ENCODE measurements at regions not wholly inside any gene's neighbourhood (a gene's known extent, or its start where the extent isn't known, plus 50 kb on each side); places are given as distances from the start of the nearest gene placed in this dataset.

DNA sequence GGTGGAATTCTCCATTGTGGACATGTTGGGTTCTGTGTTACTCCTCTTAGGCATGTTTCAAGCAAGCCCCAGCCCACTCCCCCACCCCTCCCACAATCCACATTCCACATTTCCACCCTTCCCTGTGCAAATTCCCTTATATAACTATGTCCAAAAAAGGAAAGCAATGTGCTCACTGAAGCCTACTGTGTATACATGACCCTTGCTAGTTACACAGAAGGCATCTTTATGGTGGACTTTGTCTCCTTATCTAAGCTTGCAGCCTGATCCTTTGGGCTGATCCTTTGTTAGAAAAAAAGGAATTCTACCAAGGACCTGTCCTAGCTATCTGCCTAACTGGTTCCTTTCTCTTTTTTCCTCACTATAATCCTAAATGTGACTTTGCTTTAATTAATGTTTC, 796.8 kb downstream of the NLGN4X start:
- TF ChIP-seq, protein P1, sequence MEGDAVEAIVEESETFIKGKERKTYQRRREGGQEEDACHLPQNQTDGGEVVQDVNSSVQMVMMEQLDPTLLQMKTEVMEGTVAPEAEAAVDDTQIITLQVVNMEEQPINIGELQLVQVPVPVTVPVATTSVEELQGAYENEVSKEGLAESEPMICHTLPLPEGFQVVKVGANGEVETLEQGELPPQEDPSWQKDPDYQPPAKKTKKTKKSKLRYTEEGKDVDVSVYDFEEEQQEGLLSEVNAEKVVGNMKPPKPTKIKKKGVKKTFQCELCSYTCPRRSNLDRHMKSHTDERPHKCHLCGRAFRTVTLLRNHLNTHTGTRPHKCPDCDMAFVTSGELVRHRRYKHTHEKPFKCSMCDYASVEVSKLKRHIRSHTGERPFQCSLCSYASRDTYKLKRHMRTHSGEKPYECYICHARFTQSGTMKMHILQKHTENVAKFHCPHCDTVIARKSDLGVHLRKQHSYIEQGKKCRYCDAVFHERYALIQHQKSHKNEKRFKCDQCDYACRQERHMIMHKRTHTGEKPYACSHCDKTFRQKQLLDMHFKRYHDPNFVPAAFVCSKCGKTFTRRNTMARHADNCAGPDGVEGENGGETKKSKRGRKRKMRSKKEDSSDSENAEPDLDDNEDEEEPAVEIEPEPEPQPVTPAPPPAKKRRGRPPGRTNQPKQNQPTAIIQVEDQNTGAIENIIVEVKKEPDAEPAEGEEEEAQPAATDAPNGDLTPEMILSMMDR (IDR thresholded peaks at IDR 0.05) = no peak
- TF ChIP-seq EP300 (IDR thresholded peaks at IDR 0.05) = no peak
- TF ChIP-seq POLR2AphosphoS5 (IDR thresholded peaks at IDR 0.05) = no peak

Data from sigmoid colon (tissue), 4 donors.